ENCODE measurements at regions not wholly inside any gene's neighbourhood (a gene's known extent, or its start where the extent isn't known, plus 50 kb on each side); places are given as distances from the start of the nearest gene placed in this dataset.

GRCh38 chr4:127138586-127138985, 494.2 kb upstream of the INTU start:
- Histone ChIP-seq H3K9me3 (ENCODE audit: control insufficient read depth, insufficient read depth, low read length) (no peaks in the 10 kb centered on the region), H4K20me1 (ENCODE audit: control insufficient read depth, insufficient read depth, low read depth, low read length) (no peaks in the 10 kb centered on the region), H3K4me1 (ENCODE audit: control insufficient read depth, low read length) (no peaks in the 10 kb centered on the region), H3F3A (ENCODE audit: control insufficient read depth, insufficient read depth) (no peaks in the 10 kb centered on the region), H3K79me2 (ENCODE audit: control insufficient read depth, low read length) (no peaks in the 10 kb centered on the region), H3K27ac (ENCODE audit: low read depth, low read length) (no peak overlapping the region), H3K4me2 (ENCODE audit: low read length) (no peak overlapping the region), H3K27me3 (ENCODE audit: control insufficient read depth, low read length) (no peaks in the 10 kb centered on the region), H3K36me3 (ENCODE audit: control insufficient read depth, low read length) (no peaks in the 10 kb centered on the region), H3K4me3 (ENCODE audit: low read length) (no peak overlapping the region), H3K9me2 (replicated peaks; ENCODE audit: control insufficient read depth, low read length) (no peaks in the 10 kb centered on the region)
- no peak for TF ChIP-seq EZH2phosphoT487 (IDR thresholded peaks at IDR 0.05; ENCODE audit: borderline replicate concordance, low read length)
- TF ChIP-seq, protein P1, sequence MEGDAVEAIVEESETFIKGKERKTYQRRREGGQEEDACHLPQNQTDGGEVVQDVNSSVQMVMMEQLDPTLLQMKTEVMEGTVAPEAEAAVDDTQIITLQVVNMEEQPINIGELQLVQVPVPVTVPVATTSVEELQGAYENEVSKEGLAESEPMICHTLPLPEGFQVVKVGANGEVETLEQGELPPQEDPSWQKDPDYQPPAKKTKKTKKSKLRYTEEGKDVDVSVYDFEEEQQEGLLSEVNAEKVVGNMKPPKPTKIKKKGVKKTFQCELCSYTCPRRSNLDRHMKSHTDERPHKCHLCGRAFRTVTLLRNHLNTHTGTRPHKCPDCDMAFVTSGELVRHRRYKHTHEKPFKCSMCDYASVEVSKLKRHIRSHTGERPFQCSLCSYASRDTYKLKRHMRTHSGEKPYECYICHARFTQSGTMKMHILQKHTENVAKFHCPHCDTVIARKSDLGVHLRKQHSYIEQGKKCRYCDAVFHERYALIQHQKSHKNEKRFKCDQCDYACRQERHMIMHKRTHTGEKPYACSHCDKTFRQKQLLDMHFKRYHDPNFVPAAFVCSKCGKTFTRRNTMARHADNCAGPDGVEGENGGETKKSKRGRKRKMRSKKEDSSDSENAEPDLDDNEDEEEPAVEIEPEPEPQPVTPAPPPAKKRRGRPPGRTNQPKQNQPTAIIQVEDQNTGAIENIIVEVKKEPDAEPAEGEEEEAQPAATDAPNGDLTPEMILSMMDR (IDR thresholded peaks at IDR 0.05; ENCODE audit: low read depth, low read length, poor library complexity, severe bottlenecking): no peak

DNA sequence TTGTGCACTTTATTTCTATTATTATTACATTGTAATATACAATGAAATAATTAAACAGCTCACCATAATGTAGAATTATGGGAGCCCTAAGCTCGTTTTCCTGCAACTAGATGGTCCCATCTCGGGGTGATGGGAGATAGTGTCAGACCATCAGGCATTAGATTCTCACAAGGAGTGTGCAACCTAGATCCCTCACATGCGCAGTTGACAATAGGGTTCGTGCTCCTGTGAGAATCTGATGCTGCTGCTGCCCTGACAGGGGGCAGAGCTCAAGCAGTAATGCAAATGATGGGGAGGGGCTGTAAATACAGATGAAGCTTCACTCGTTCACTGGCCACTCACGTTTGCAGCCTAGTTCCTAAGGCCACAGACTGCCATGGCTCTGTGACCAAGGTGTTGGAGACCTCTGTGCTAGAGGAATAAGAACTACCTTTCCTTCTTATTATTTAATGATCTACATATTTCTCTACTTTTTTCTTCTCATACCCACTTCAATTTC, 492.9 kb upstream of the INTU start:
- Histone ChIP-seq H3K79me2 (ENCODE audit: control insufficient read depth, low read length) (no peaks in the 10 kb centered on the region), H3K4me1 (ENCODE audit: control insufficient read depth, low read length) (no peaks in the 10 kb centered on the region), H3K9me2 (replicated peaks; ENCODE audit: control insufficient read depth, low read length) (no peaks in the 10 kb centered on the region), H3K4me3 (ENCODE audit: low read length) (no peak overlapping the region), H3K27ac (ENCODE audit: low read depth, low read length) (no peak overlapping the region), H3K9me3 (ENCODE audit: control insufficient read depth, insufficient read depth, low read length) (no peaks in the 10 kb centered on the region), H3K4me2 (ENCODE audit: low read length) (no peak overlapping the region), H3K36me3 (ENCODE audit: control insufficient read depth, low read length) (no peaks in the 10 kb centered on the region), H3K27me3 (ENCODE audit: control insufficient read depth, low read length) (no peaks in the 10 kb centered on the region), H4K20me1 (ENCODE audit: control insufficient read depth, insufficient read depth, low read depth, low read length) (no peaks in the 10 kb centered on the region), H3F3A (ENCODE audit: control insufficient read depth, insufficient read depth) (no peaks in the 10 kb centered on the region)
- TF ChIP-seq, protein P1 (IDR thresholded peaks at IDR 0.05; ENCODE audit: low read depth, low read length, poor library complexity, severe bottlenecking): no peak
- TF ChIP-seq EZH2phosphoT487 (IDR thresholded peaks at IDR 0.05; ENCODE audit: borderline replicate concordance, low read length): no peak

- Histone ChIP-seq H3K9me3 (ENCODE audit: control insufficient read depth, insufficient read depth, low read length) (no peaks in the 10 kb centered on the region), H3K27me3 (ENCODE audit: control insufficient read depth, low read length) (no peaks in the 10 kb centered on the region), H3F3A (ENCODE audit: control insufficient read depth, insufficient read depth) (no peaks in the 10 kb centered on the region), H3K79me2 (ENCODE audit: control insufficient read depth, low read length) (no peaks in the 10 kb centered on the region), H3K27ac (ENCODE audit: low read depth, low read length) (no peak overlapping the region), H3K4me1 (ENCODE audit: control insufficient read depth, low read length) (no peaks in the 10 kb centered on the region), H3K4me3 (ENCODE audit: low read length) (no peak overlapping the region), H3K36me3 (ENCODE audit: control insufficient read depth, low read length) (no peaks in the 10 kb centered on the region), H3K4me2 (ENCODE audit: low read length) (no peak overlapping the region), H4K20me1 (ENCODE audit: control insufficient read depth, insufficient read depth, low read depth, low read length) (no peaks in the 10 kb centered on the region), H3K9me2 (replicated peaks; ENCODE audit: control insufficient read depth, low read length) (no peaks in the 10 kb centered on the region)
- TF ChIP-seq EZH2phosphoT487 (IDR thresholded peaks at IDR 0.05; ENCODE audit: borderline replicate concordance, low read length): no peak
- TF ChIP-seq, protein P1 (IDR thresholded peaks at IDR 0.05; ENCODE audit: low read depth, low read length, poor library complexity, severe bottlenecking): no peak
These were observed 492.5 kb upstream of the INTU start for GRCh38 chr4:127140306-127140705.
